Amniotic stem cell (primary cell): ENCODE measurements at regions not wholly inside any gene's neighbourhood (a gene's known extent, or its start where the extent isn't known, plus 50 kb on each side); places are given as distances from the start of the nearest gene placed in this dataset.
"Not testable (repeated sequence)": the region's sequence is repeated elsewhere in the genome, so short reads cannot be mapped to it uniquely, and the experiment has no call there.

ENCODE experiments used
- DNase-seq: peaks from one replicate; lab custom pipeline; 2025; lab: John Stamatoyannopoulos, UW

DNA sequence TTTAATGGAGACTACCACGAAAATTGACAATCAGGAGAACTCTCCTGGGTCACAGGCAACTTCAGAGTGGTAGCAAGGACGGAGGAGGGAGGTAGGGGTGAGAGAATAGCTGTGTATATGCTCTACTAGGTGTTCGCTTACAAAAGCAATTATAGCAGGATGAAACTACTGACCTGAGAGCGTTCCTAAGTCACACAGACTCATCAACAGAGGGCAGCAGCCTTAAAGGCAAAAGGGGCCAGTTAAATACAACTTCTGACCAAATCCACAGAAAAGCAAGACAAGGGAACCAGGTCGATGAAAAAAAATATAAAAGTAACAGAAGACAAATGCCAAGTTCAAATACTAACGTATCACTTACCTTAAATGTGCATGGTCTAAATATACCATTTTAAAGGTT, 894.6 kb downstream of the PLOD2 start:
- no peak for DNase-seq

- DNase-seq, result no peak
Observed at GRCh38 chr3:145269106-145269505, 891.9 kb downstream of the PLOD2 start.

DNA sequence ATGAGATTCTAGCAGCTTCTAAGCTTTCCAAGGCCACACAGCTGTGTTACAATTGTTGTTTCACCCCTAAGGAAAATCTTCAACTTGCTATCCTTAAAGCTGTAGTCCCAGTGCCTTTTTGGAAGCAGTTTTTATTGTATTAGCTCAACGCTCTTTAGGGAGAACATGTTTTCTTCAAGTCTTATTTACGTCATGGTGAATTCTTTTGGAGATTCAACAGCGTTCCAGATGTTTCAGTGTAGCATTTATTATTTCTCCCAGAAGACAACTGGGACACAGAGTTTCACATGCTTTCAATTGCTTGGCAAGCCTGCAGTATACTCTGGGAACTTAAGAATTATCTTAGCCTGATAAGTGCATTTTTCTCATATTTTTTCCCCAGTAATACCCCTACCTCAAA, 888.3 kb downstream of the PLOD2 start:
- no peak for DNase-seq

DNA sequence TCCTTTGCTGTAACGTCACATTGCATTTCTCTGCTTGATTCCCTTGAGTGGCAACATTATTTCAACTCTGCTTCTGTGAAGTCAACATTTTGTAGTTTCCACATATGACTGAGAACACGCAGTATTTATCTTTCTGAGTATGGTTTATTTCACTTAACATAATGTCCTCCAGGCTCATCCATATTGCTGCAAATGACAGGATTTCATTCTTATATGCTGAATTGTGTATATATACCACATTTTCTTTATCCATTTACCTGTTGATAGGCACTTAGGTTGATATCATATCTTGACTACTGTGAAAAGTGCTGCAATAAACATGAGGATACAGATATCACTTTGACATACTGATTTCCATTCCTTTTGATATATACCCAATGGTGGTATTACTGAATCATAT, 878.5 kb downstream of the PLOD2 start:
- no peak for DNase-seq

- DNase-seq, result no peak
Observed at GRCh38 chr3:145286937-145287336, 874.0 kb downstream of the PLOD2 start.

- DNase-seq, result no peak
Observed at GRCh38 chr3:145290010-145290409, 871.0 kb downstream of the PLOD2 start.

DNA sequence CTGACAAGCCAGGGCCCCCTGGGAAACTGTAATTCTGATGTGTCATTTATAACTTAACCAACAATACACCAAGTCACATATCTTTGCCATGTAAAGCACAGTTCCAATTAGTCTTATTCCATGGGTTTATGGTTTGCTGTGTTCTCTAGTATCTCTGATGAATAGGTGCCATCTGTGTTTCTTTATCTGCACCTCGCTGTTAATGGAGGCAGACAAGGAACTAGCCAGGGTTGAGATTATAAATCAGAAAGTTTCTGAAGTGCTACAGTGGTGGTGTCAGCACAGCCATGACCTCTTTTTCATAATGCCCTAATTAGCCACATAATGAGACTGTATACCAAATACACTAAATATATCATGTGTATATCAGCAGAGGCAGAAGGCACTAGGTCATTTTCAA, 866.4 kb downstream of the PLOD2 start:
- no peak for DNase-seq

DNA sequence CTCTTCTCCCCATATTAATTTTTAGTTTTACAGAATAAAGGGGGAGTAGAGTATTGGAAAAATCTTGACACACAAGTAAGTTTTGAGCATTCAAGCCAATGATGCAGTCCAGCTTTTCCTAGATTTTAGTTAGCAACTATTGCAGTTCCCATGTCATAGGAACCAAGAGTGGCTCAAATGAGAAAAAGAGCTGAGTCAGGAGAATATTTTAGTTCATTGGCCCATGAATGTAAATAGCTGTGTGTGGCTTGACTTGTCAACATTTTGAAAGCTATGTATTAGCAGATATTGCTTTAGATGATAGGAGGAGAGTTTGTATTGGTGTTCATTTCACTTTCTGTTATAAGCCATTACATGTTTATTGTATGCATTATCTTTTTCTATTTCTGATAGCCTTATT, 853.7 kb downstream of the PLOD2 start:
- DNase-seq, result no peak

- DNase-seq, result no peak
Observed at GRCh38 chr3:145313751-145314150, 847.2 kb downstream of the PLOD2 start.

- DNase-seq, result not testable (repeated sequence)
Observed at GRCh38 chr3:145316253-145316652, 844.7 kb downstream of the PLOD2 start.

GRCh38 chr3:145326666-145327065, 834.3 kb downstream of the PLOD2 start:
- DNase-seq, result no peak

DNA sequence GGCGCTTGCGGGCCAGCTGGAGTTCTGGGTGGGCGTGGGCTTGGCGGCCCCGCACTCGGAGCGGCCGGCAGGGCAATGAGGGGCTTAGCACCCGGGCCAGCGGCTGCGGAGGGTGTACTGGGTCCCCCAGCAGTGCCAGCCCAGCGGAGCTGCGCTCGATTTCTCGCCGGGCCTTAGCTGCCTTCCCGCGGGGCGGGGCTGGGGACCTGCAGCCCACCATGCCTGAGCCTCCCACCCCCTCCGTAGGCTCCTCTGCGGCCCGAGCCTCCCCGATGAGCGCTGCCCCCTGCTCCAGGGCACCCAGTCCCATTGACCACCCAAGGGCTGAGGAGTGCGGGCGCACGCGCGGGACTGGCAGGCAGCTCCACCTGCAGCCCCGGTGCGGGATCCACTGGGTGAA, 827.6 kb downstream of the PLOD2 start:
- not testable (repeated sequence) for DNase-seq

DNA sequence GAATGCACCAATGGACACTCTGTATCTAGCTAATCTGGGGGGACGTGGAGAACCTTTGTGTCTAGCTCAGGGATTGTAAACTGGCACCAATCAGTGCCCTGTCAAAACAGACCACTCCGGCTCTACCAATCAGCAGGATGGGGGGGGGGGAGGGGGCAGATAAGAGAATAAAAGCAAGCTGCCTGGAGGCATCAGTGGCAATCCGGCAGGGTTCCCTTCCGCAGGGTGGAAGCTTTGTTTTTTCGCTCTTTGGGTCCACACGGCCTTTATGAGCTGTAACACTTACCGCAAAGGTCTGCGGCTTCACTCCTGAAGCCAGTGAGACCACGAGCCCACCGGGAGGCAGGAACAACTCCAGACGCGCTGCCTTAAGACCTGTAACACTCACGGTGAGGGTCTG, 827.1 kb downstream of the PLOD2 start:
- DNase-seq, result no peak

- DNase-seq, result no peak
Observed at GRCh38 chr3:145355206-145355605, 805.8 kb downstream of the PLOD2 start.

GRCh38 chr3:145357453-145357852, 803.5 kb downstream of the PLOD2 start:
- DNase-seq, result no peak

GRCh38 chr3:145359040-145359439, 801.9 kb downstream of the PLOD2 start:
- DNase-seq, result no peak

DNA sequence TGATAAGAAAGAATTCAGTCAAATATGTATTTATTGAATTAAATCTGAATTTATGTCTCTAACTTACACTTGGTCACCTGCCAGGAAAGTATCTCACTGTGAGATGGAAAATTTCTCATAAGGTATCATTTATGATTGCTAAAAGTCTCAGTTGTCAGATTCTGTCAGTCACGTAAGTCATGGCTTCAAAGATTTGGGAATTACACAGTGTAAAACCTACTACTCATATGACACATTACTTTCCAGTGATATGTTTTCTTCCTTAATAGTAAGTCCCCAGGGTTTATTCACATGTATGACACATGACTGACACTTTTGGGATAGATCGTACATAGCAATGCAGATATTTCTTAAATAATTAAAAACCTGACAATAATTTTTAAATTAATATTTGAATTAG, 792.2 kb downstream of the PLOD2 start:
- no peak for DNase-seq

- no peak for DNase-seq
Observed at GRCh38 chr3:145370870-145371269, 790.1 kb downstream of the PLOD2 start.

- no peak for DNase-seq
Observed at GRCh38 chr3:145377301-145377700, 783.7 kb downstream of the PLOD2 start.

- no peak for DNase-seq
Observed at GRCh38 chr3:145383416-145383815, 777.6 kb downstream of the PLOD2 start.

DNA sequence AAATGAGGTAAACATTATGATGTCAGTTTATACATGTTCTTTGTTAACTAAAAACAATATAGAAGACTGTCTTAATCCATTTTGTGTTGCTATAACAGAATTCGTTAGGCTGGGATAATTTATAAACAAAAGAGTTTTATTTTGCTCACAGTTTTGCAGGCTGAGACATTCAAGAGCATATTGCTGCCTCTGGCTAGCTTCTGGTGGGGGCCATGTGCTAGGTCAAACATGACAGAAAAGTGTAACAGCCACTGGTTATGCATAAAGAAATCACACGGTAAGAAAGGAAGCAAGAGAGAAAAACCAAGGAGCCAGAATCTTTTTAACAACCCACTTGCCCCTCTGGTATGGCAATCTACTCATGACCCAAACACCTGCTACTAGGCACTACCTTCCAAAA, 776.7 kb downstream of the PLOD2 start:
- no peak for DNase-seq

- DNase-seq, result no peak
Observed at GRCh38 chr3:145387211-145387610, 773.8 kb downstream of the PLOD2 start.

- no peak for DNase-seq
Observed at GRCh38 chr3:145395421-145395820, 765.6 kb downstream of the PLOD2 start.

GRCh38 chr3:145411605-145412004, 749.4 kb downstream of the PLOD2 start:
- DNase-seq, result no peak

GRCh38 chr3:145417678-145418077, 743.3 kb downstream of the PLOD2 start:
- no peak for DNase-seq
